Liver (tissue), 3 donors: ENCODE measurements at regions not wholly inside any gene's neighbourhood (a gene's known extent, or its start where the extent isn't known, plus 50 kb on each side); places are given as distances from the start of the nearest gene placed in this dataset.

Experiments
- ATF3 ChIP-seq: IDR thresholded peaks from 2 replicates; pipeline ENCODE4 v1.6.1; 2016; ENCODE audit warnings: antibody characterized with exemption
- CTCF ChIP-seq: fragments of 150-350 bp; IDR thresholded peaks from 2 replicates; pipeline ENCODE4 v1.5.1; 2017; ENCODE audit warnings: improper control_type of control experiment, low read depth, low read length; ENCODE audit not compliant: missing input control
- EGR1 ChIP-seq, 2 donors: IDR thresholded peaks; 2 replicates each; pipeline ENCODE4 v1.6.1; 2016 to 2018; ENCODE audit warnings: antibody characterized with exemption in 2 of 2, low read depth in 2 of 2
- FOXA2 ChIP-seq: IDR thresholded peaks from 2 replicates; pipeline ENCODE4 v1.6.1; 2016; ENCODE audit warnings: antibody characterized with exemption
- GABPA ChIP-seq, 2 donors: IDR thresholded peaks in 1 of 2; conservative IDR thresholded peaks in 1 of 2; 2 replicates each; pipeline ENCODE4 v1.6.1; 2016; ENCODE audit warnings: antibody characterized with exemption in 2 of 2, mild to moderate bottlenecking in 1 of 2, moderate library complexity in 1 of 2
- JUND ChIP-seq, 2 donors: IDR thresholded peaks; 2 replicates each; pipeline ENCODE4 v1.6.1; 2016; ENCODE audit warnings: antibody characterized with exemption in 2 of 2
- MAX ChIP-seq: IDR thresholded peaks from 2 replicates; pipeline ENCODE4 v1.6.1; 2016; ENCODE audit warnings: antibody characterized with exemption
- NR2F2 ChIP-seq: IDR thresholded peaks from 2 replicates; pipeline ENCODE4 v1.6.1; 2016; ENCODE audit warnings: antibody characterized with exemption
- RAD21 ChIP-seq, 2 donors: IDR thresholded peaks; 2 replicates each; pipeline ENCODE4 v1.6.1; 2016; ENCODE audit warnings: antibody characterized with exemption in 2 of 2, mild to moderate bottlenecking in 2 of 2
- REST ChIP-seq: IDR thresholded peaks from 2 replicates; pipeline ENCODE4 v1.6.1; 2016; ENCODE audit warnings: antibody characterized with exemption, mild to moderate bottlenecking
- RXRA ChIP-seq, 2 donors: IDR thresholded peaks; 2 replicates each; pipeline ENCODE4 v1.6.1; 2017 to 2018; ENCODE audit warnings: antibody characterized with exemption in 2 of 2, mild to moderate bottlenecking in 1 of 2
- SP1 ChIP-seq: IDR thresholded peaks from 2 replicates; pipeline ENCODE4 v1.6.1; 2018; ENCODE audit warnings: antibody characterized with exemption, mild to moderate bottlenecking
- TAF1 ChIP-seq: conservative IDR thresholded peaks from 2 replicates; pipeline ENCODE4 v1.6.1; 2016; ENCODE audit warnings: antibody characterized with exemption, mild to moderate bottlenecking
- YY1 ChIP-seq: IDR thresholded peaks from 2 replicates; pipeline ENCODE4 v1.6.1; 2016; ENCODE audit warnings: antibody characterized with exemption, mild to moderate bottlenecking
- donor health status: healthy.
- donor health status: healthy.

GRCh38 chr20:56930876-56931275 is 301.8 kb downstream of the TFAP2C start:
- TF ChIP-seq CTCF (no peak), ATF3 (no peak), TAF1 (no peak), RAD21 (IDR thresholded peaks at IDR 0.05) (no peak), GABPA (IDR thresholded peaks at IDR 0.05 in 1 of 2, conservative IDR thresholded peaks at IDR 0.05 in 1 of 2) (no peak), MAX (no peak), EGR1 (IDR thresholded peaks at IDR 0.05; ENCODE audit: low read depth in 2 of 2) (no peak), JUND (IDR thresholded peaks at IDR 0.05) (no peak), REST (no peak), YY1 (no peak), SP1 (no peak), NR2F2 (no peak), RXRA (IDR thresholded peaks at IDR 0.05) (no peak), FOXA2 (no peak)
